Prostate gland (tissue), 2 donors: ENCODE measurements at regions not wholly inside any gene's neighbourhood (a gene's known extent, or its start where the extent isn't known, plus 50 kb on each side); places are given as distances from the start of the nearest gene placed in this dataset.

Experiments used
- DNase-seq: peaks from one replicate; pipeline ENCODE4 v3.0.0-alpha.2; 2019; ENCODE audit warnings: low spot score
- H3K27ac ChIP-seq, 2 donors: fragments of 200-600 bp; sonication (generic); 2 replicates each; pipeline ENCODE4 v1.5.1; 2017 to 2019
- H3K27me3 ChIP-seq: fragments of 200-600 bp; sonication (generic); replicated peaks from 2 replicates; pipeline ENCODE4 v1.5.1; 2019; ENCODE audit not compliant: insufficient read depth
- H3K36me3 ChIP-seq, 2 donors: fragments of 200-600 bp; sonication (generic); 1 replicate in 1 of 2; 2 replicates in 1 of 2; pipeline versions ENCODE4 v1.5.1 to v1.8.1; 2017 to 2019
- H3K4me1 ChIP-seq: fragments of 200-600 bp; sonication (generic); replicated peaks from 2 replicates; pipeline ENCODE4 v1.5.1; 2019
- H3K4me3 ChIP-seq, 2 donors: fragments of 200-600 bp; sonication (generic); 2 replicates each; pipeline ENCODE4 v1.5.1; 2017 to 2019
- H3K9me3 ChIP-seq: fragments of 200-600 bp; sonication (generic); 2 replicates; pipeline ENCODE4 v1.5.1; 2017
- CTCF ChIP-seq, 4 experiments: fragments of 200-600 bp in 2 of 4; fragments of 450-650 bp in 2 of 4; sonication (generic) in 2 of 4; IDR thresholded peaks; 1 replicate in 3 of 4; 2 replicates in 1 of 4; pipeline ENCODE4 v1.5.1; 2016 to 2019; ENCODE audit warnings: antibody characterized with exemption in 4 of 4, mild to moderate bottlenecking in 2 of 4, moderate library complexity in 2 of 4
- POLR2A ChIP-seq: fragments of 450-650 bp; IDR thresholded peaks from one replicate; pipeline ENCODE4 v1.6.1; 2016; ENCODE audit warnings: antibody characterized with exemption, mild to moderate bottlenecking
- POLR2AphosphoS5 ChIP-seq: sonication (generic); formaldehyde crosslinking; IDR thresholded peaks from one replicate; pipeline ENCODE4 v1.6.1; 2017; ENCODE audit warnings: antibody characterized with exemption
- WGBS: methylation state at CpG from one replicate; pipeline ENCODE4 v1.1.5; 2018; 5-methylcytosine and 5-hydroxymethylcytosine counted together
- intact Hi-C: fragments of 100-400 bp; cut with DNase I; formaldehyde crosslinking; loops from one replicate; pipeline ENCODE4 v1.14.2; 2022

- no peaks in the 10 kb centered on the region for H3K27me3 ChIP-seq
- DNase-seq = no peak
- 95% methylated on average over 2 of the region's 2 CpGs for WGBS
- no peaks in the 10 kb centered on the region for H3K9me3 ChIP-seq
- intact Hi-C loops = no loop called here
- TF ChIP-seq POLR2AphosphoS5 (no peak), CTCF (IDR thresholded peaks at IDR 0.05) (no peak), POLR2A (no peak)
- no peak overlapping the region for H3K4me3 ChIP-seq
- no peaks in the 10 kb centered on the region for H3K4me1 ChIP-seq
- H3K27ac ChIP-seq = no peak overlapping the region
- no peaks in the 10 kb centered on the region for H3K36me3 ChIP-seq
These were observed 299.8 kb upstream of the NR5A2 start for GRCh38 chr1:199727682-199728081.

- no peak overlapping the region for H3K4me3 ChIP-seq
- H3K4me1 ChIP-seq = no peaks in the 10 kb centered on the region
- no peaks in the 10 kb centered on the region for H3K27me3 ChIP-seq
- intact Hi-C loops = no loop called here
- H3K27ac ChIP-seq = no peak overlapping the region
- TF ChIP-seq POLR2A = no peak
- TF ChIP-seq CTCF (IDR thresholded peaks at IDR 0.05) = no peak
- no peak for TF ChIP-seq POLR2AphosphoS5
- no peaks in the 10 kb centered on the region for H3K36me3 ChIP-seq
- H3K9me3 ChIP-seq = no peaks in the 10 kb centered on the region
- 88% methylated on average over 2 of the region's 2 CpGs for WGBS
- no peak for DNase-seq
These were observed 299.2 kb upstream of the NR5A2 start for GRCh38 chr1:199728345-199728744.

- intact Hi-C loops = no loop called here
- DNase-seq = no peak
- Histone ChIP-seq H3K9me3 (no peaks in the 10 kb centered on the region), H3K27me3 (no peaks in the 10 kb centered on the region), H3K4me1 (no peaks in the 10 kb centered on the region), H3K4me3 (no peak overlapping the region), H3K36me3 (no peaks in the 10 kb centered on the region), H3K27ac (no peak overlapping the region)
- no peak for TF ChIP-seq POLR2AphosphoS5
- 50% methylated on average over 2 of the region's 2 CpGs for WGBS
These were observed 294.4 kb upstream of the NR5A2 start for GRCh38 chr1:199733125-199733524.

GRCh38 chr1:199734186-199734585 lies 293.3 kb upstream of the NR5A2 start:
- H3K9me3 ChIP-seq = no peaks in the 10 kb centered on the region
- WGBS = 6% methylated on average over 5 of the region's 5 CpGs
- intact Hi-C loops = no loop called here
- TF ChIP-seq POLR2AphosphoS5 (no peak), CTCF (IDR thresholded peaks at IDR 0.05) (no peak), POLR2A (no peak)
- no peak for DNase-seq
- no peak overlapping the region for H3K27ac ChIP-seq
- H3K36me3 ChIP-seq = no peaks in the 10 kb centered on the region
- no peaks in the 10 kb centered on the region for H3K27me3 ChIP-seq
- no peak overlapping the region for H3K4me3 ChIP-seq
- H3K4me1 ChIP-seq = no peaks in the 10 kb centered on the region

GRCh38 chr1:199735660-199736059 lies 291.9 kb upstream of the NR5A2 start:
- H3K9me3 ChIP-seq = no peaks in the 10 kb centered on the region

More at GRCh38 chr1:199735660-199736059, 291.9 kb upstream of the NR5A2 start:
- WGBS = 40% methylated on average over 6 of the region's 6 CpGs
- Histone ChIP-seq H3K4me3 (no peak overlapping the region), H3K27ac (no peak overlapping the region), H3K27me3 (no peaks in the 10 kb centered on the region), H3K4me1 (no peaks in the 10 kb centered on the region), H3K36me3 (no peaks in the 10 kb centered on the region)
- no peak for TF ChIP-seq POLR2AphosphoS5
- TF ChIP-seq CTCF (IDR thresholded peaks at IDR 0.05) = no peak
- TF ChIP-seq POLR2A = no peak
- intact Hi-C loops = no loop called here
- DNase-seq = no peak
